CD14-positive monocyte (primary cell): ENCODE measurements at regions not wholly inside any gene's neighbourhood (a gene's known extent, or its start where the extent isn't known, plus 50 kb on each side); places are given as distances from the start of the nearest gene placed in this dataset.

ENCODE experiments used
- DNase-seq, 3 donors: peaks; one replicate each; pipeline ENCODE4 v3.0.0-alpha.2; 2011 to 2022
- H2AFZ ChIP-seq: 2 replicates; pipeline ENCODE4 v1.6.0; 2012; ENCODE audit warnings: mild to moderate bottlenecking, low read depth, low read length, inconsistent platforms; ENCODE audit not compliant: insufficient read depth, poor library complexity, severe bottlenecking
- H3K27ac ChIP-seq, 2 donors: 1 replicate in 1 of 2; 2 replicates in 1 of 2; pipeline ENCODE4 v1.5.1; 2012 to 2013; ENCODE audit warnings: low read length in 2 of 2, control low read depth in 1 of 2, inconsistent platforms in 1 of 2, low read depth in 1 of 2, mild to moderate bottlenecking in 1 of 2
- H3K27me3 ChIP-seq, 2 donors: one replicate each; pipeline versions ENCODE4 v1.6.0 to v1.6.1; 2011 to 2013; ENCODE audit warnings: low read length in 2 of 2; ENCODE audit not compliant: control insufficient read depth in 2 of 2, insufficient read depth in 2 of 2
- H3K36me3 ChIP-seq, 2 donors: replicated peaks in 1 of 2; 1 replicate in 1 of 2; 2 replicates in 1 of 2; pipeline versions ENCODE4 v1.5.1 to v1.6.1; 2012 to 2013; ENCODE audit warnings: low read length in 2 of 2, control low read depth in 1 of 2, inconsistent platforms in 1 of 2, mild to moderate bottlenecking in 1 of 2; ENCODE audit not compliant: insufficient read depth in 2 of 2, control insufficient read depth in 1 of 2
- H3K4me1 ChIP-seq, 2 donors: 1 replicate in 1 of 2; 2 replicates in 1 of 2; pipeline versions ENCODE4 v1.5.1 to v1.6.1; 2012 to 2013; ENCODE audit warnings: low read length in 2 of 2, control low read depth in 1 of 2, inconsistent platforms in 1 of 2, mild to moderate bottlenecking in 1 of 2, moderate library complexity in 1 of 2; ENCODE audit not compliant: insufficient read depth in 2 of 2, control insufficient read depth in 1 of 2
- H3K4me2 ChIP-seq: replicated peaks from 2 replicates; pipeline ENCODE3; 2012; ENCODE audit warnings: low read length, moderate library complexity, mild to moderate bottlenecking; ENCODE audit not compliant: poor library complexity, severe bottlenecking; ENCODE audit errors: extremely low read depth
- H3K4me3 ChIP-seq, 3 experiments: fragments of 200-600 bp in 1 of 3; sonication (generic) in 1 of 3; replicated peaks in 1 of 3; 1 replicate in 2 of 3; 2 replicates in 1 of 3; pipeline ENCODE4 v1.5.1; 2011 to 2013; ENCODE audit warnings: low read length in 3 of 3, mild to moderate bottlenecking in 3 of 3, control low read depth in 2 of 3, low read depth in 2 of 3, inconsistent platforms in 1 of 3, moderate library complexity in 1 of 3
- H3K79me2 ChIP-seq: 2 replicates; pipeline ENCODE4 v1.6.0; 2012; ENCODE audit warnings: mild to moderate bottlenecking, control low read depth, inconsistent platforms, low read length, moderate library complexity; ENCODE audit not compliant: insufficient read depth
- H3K9ac ChIP-seq: 2 replicates; pipeline ENCODE4 v1.6.0; 2017; ENCODE audit warnings: low read length, mild to moderate bottlenecking; ENCODE audit not compliant: insufficient read depth, poor library complexity, severe bottlenecking
- H3K9me3 ChIP-seq, 2 donors: replicated peaks in 1 of 2; 1 replicate in 1 of 2; 2 replicates in 1 of 2; pipeline versions ENCODE4 v1.5.1 to v1.6.1; 2012 to 2013; ENCODE audit warnings: low read length in 2 of 2, control low read depth in 1 of 2; ENCODE audit not compliant: control insufficient read depth in 1 of 2, insufficient read depth in 1 of 2
- H4K20me1 ChIP-seq: 2 replicates; pipeline ENCODE4 v1.6.0; 2012; ENCODE audit warnings: mild to moderate bottlenecking, low read length, control low read depth, moderate library complexity; ENCODE audit not compliant: insufficient read depth
- H3K27ac Mint-ChIP-seq, 7 donors: one replicate each; pipeline ENCODE4 v1.8.0; 2020; ENCODE audit warnings: mild to moderate bottlenecking in 7 of 7, mixed read lengths in 7 of 7, moderate library complexity in 6 of 7, inconsistent platforms in 2 of 7
- H3K27me3 Mint-ChIP-seq, 3 donors: one replicate each; pipeline ENCODE4 v1.8.0; 2021 to 2022; ENCODE audit warnings: low read depth in 3 of 3, mild to moderate bottlenecking in 3 of 3, mixed read lengths in 3 of 3, moderate library complexity in 3 of 3, inconsistent platforms in 1 of 3
- H3K36me3 Mint-ChIP-seq, 2 donors: one replicate each; pipeline ENCODE4 v1.8.0; 2020; ENCODE audit warnings: mixed read lengths in 2 of 2, inconsistent platforms in 1 of 2, mild to moderate bottlenecking in 1 of 2
- H3K4me1 Mint-ChIP-seq: one replicate; pipeline ENCODE4 v1.8.0; 2020; ENCODE audit warnings: mild to moderate bottlenecking, mixed read lengths
- H3K4me3 Mint-ChIP-seq, 2 donors: one replicate each; pipeline ENCODE4 v1.8.0; 2020; ENCODE audit warnings: mild to moderate bottlenecking in 2 of 2, mixed read lengths in 2 of 2, moderate library complexity in 1 of 2
- H3K9me3 Mint-ChIP-seq, 7 donors: one replicate each; pipeline ENCODE4 v1.8.0; 2020 to 2022; ENCODE audit warnings: mixed read lengths in 7 of 7, mild to moderate bottlenecking in 6 of 7, moderate library complexity in 6 of 7, inconsistent platforms in 2 of 7
- CTCF ChIP-seq: fragments of 200-600 bp; IDR thresholded peaks from one replicate; pipeline ENCODE4 v1.8.0; 2022; ENCODE audit warnings: antibody characterized with exemption, mild to moderate bottlenecking
- WGBS: methylation state at CpG from one replicate; pipeline ENCODE4 v1.1.5; 2013; ENCODE audit warnings: missing lambda C conversion rate; ENCODE audit not compliant: insufficient coverage; 5-methylcytosine and 5-hydroxymethylcytosine counted together
- intact Hi-C, 2 donors: fragments of 100-400 bp; cut with micrococcal nuclease; formaldehyde crosslinking; loops; one replicate each; pipeline versions ENCODE4 v1.15.0 to v1.15.1; 2023

- Histone ChIP-seq H3K36me3 (no peaks in the 10 kb centered on the region), H3K79me2 (no peaks in the 10 kb centered on the region), H4K20me1 (no peaks in the 10 kb centered on the region), H3K4me3 (no peak overlapping the region), H2AFZ (no peak overlapping the region), H3K9ac (no peak overlapping the region), H3K9me3 (no peaks in the 10 kb centered on the region), H3K4me2 (no peak overlapping the region), H3K27ac (no peak overlapping the region), H3K27me3 (no peaks in the 10 kb centered on the region), H3K4me1 (no peaks in the 10 kb centered on the region)
- no CpG with 5 or more reads among the region's 2 CpGs for WGBS
- H3K4me3 Mint-ChIP-seq: no peak overlapping the region
- intact Hi-C loops: no loop called here
- H3K27ac Mint-ChIP-seq: no peak overlapping the region
- no peaks in the 10 kb centered on the region for H3K36me3 Mint-ChIP-seq
- peaks cover 0 to 5% (median 0%) of the 10 kb centered on the region in 7 donors for H3K9me3 Mint-ChIP-seq
- TF ChIP-seq CTCF: no peak
- H3K4me1 Mint-ChIP-seq: no peaks in the 10 kb centered on the region
- no peak for DNase-seq
- peaks cover 1 to 14% (median 9%) of the 10 kb centered on the region in 3 donors for H3K27me3 Mint-ChIP-seq
Observed at GRCh38 chr2:235381261-235381912, 112.5 kb upstream of the AGAP1 start.

- Histone ChIP-seq H3K4me3 (no peak overlapping the region), H3K9me3 (no peaks in the 10 kb centered on the region), H3K36me3 (no peaks in the 10 kb centered on the region), H3K4me2 (no peak overlapping the region), H2AFZ (no peak overlapping the region), H3K4me1 (no peaks in the 10 kb centered on the region), H3K27me3 (no peaks in the 10 kb centered on the region), H3K79me2 (no peaks in the 10 kb centered on the region), H3K9ac (no peak overlapping the region), H4K20me1 (no peaks in the 10 kb centered on the region), H3K27ac (no peak overlapping the region)
- Mint-ChIP-seq H3K27me3 (peaks cover 1 to 14% (median 9%) of the 10 kb centered on the region in 3 donors), H3K4me1 (no peaks in the 10 kb centered on the region), H3K4me3 (no peak overlapping the region), H3K36me3 (no peaks in the 10 kb centered on the region), H3K9me3 (peaks cover 0 to 5% (median 1%) of the 10 kb centered on the region in 7 donors), H3K27ac (no peak overlapping the region)
- intact Hi-C loops: no loop called here
- DNase-seq: no peak
- TF ChIP-seq CTCF: no peak
- 79% methylated on average over 6 of the region's 6 CpGs for WGBS
Observed at GRCh38 chr2:235382179-235382578, 111.7 kb upstream of the AGAP1 start.
